ENCODE measurements at regions not wholly inside any gene's neighbourhood (a gene's known extent, or its start where the extent isn't known, plus 50 kb on each side); places are given as distances from the start of the nearest gene placed in this dataset.

DNA sequence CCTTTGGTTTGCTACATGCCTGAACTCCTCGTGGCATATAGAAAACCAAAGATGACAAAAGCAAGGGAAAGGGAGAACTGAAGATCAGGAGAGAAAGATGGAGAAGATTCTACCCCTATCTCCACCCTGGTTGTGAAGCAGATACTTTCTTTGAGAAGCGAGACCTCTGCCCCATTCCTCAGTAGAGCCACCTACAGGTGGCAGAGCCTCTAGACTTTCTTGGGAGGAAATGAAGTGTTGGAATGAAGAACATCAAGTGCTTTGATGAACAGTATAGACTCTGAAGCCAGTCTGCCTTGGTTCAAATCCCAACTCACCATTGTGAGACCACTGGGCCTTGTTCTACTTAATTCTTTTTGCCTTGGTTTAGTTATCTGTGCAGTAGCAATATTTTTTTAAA, 348.8 kb upstream of the ETAA1 start:
- no peaks in the 10 kb centered on the region for H3K27me3 ChIP-seq
- WGBS, result 92% methylated on average over 2 of the region's 2 CpGs
- no peak for TF ChIP-seq POLR2A (IDR thresholded peaks at IDR 0.05; ENCODE audit: low read depth)
- TF ChIP-seq, protein P1, sequence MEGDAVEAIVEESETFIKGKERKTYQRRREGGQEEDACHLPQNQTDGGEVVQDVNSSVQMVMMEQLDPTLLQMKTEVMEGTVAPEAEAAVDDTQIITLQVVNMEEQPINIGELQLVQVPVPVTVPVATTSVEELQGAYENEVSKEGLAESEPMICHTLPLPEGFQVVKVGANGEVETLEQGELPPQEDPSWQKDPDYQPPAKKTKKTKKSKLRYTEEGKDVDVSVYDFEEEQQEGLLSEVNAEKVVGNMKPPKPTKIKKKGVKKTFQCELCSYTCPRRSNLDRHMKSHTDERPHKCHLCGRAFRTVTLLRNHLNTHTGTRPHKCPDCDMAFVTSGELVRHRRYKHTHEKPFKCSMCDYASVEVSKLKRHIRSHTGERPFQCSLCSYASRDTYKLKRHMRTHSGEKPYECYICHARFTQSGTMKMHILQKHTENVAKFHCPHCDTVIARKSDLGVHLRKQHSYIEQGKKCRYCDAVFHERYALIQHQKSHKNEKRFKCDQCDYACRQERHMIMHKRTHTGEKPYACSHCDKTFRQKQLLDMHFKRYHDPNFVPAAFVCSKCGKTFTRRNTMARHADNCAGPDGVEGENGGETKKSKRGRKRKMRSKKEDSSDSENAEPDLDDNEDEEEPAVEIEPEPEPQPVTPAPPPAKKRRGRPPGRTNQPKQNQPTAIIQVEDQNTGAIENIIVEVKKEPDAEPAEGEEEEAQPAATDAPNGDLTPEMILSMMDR (IDR thresholded peaks at IDR 0.05), result no peak
- no peak for TF ChIP-seq EP300 (IDR thresholded peaks at IDR 0.05)
- no peak for TF ChIP-seq POLR2AphosphoS5 (IDR thresholded peaks at IDR 0.05)
- DNase-seq (ENCODE audit: extremely low spot score), result no peak
- H3K4me1 ChIP-seq, result peaks cover 0 to 13% (median 11%) of the 10 kb centered on the region in 4 donors
- intact Hi-C loops (cut with DNase I), result no loop called here
- H3K4me3 ChIP-seq, result no peak overlapping the region
- no peak overlapping the region for H3K27ac ChIP-seq (replicated peaks in 1 of 4)
- no peaks in the 10 kb centered on the region for H3K9me3 ChIP-seq
- H3K36me3 ChIP-seq, result no peaks in the 10 kb centered on the region

- no peaks in the 10 kb centered on the region for H3K27me3 ChIP-seq
- H3K36me3 ChIP-seq, result no peaks in the 10 kb centered on the region
- 69% methylated on average over 3 of the region's 3 CpGs for WGBS
- no peaks in the 10 kb centered on the region for H3K9me3 ChIP-seq
- H3K4me3 ChIP-seq, result no peak overlapping the region
- peaks cover 0 to 24% (median 20%) of the 10 kb centered on the region in 4 donors for H3K4me1 ChIP-seq
- no peak for DNase-seq (ENCODE audit: extremely low spot score)
- no peak overlapping the region for H3K27ac ChIP-seq (replicated peaks in 1 of 4)
- intact Hi-C loops (cut with DNase I), result no loop called here
- TF ChIP-seq POLR2A (IDR thresholded peaks at IDR 0.05; ENCODE audit: low read depth), result no peak
- TF ChIP-seq EP300 (IDR thresholded peaks at IDR 0.05), result no peak
- TF ChIP-seq, protein P1 (IDR thresholded peaks at IDR 0.05), result no peak
- no peak for TF ChIP-seq POLR2AphosphoS5 (IDR thresholded peaks at IDR 0.05)
Observed at GRCh38 chr2:67050622-67051021, 346.5 kb upstream of the ETAA1 start.

GRCh38 chr2:67054728-67055127, 342.4 kb upstream of the ETAA1 start:
- TF ChIP-seq POLR2AphosphoS5 (IDR thresholded peaks at IDR 0.05) (no peak), POLR2A (IDR thresholded peaks at IDR 0.05; ENCODE audit: low read depth) (no peak), EP300 (IDR thresholded peaks at IDR 0.05) (no peak)
- TF ChIP-seq, protein P1 (IDR thresholded peaks at IDR 0.05), result no peak
- intact Hi-C loops (cut with DNase I), result no loop called here
- no peaks in the 10 kb centered on the region for H3K36me3 ChIP-seq
- no peaks in the 10 kb centered on the region for H3K27me3 ChIP-seq
- H3K9me3 ChIP-seq, result no peaks in the 10 kb centered on the region
- WGBS, result 59% methylated on average over 3 of the region's 3 CpGs
- peaks cover 0 to 26% (median 14%) of the 10 kb centered on the region in 4 donors for H3K4me1 ChIP-seq
- no peak overlapping the region for H3K4me3 ChIP-seq
- no peak overlapping the region for H3K27ac ChIP-seq (replicated peaks in 1 of 4)
- DNase-seq (ENCODE audit: extremely low spot score), result peak; percentile 39

DNA sequence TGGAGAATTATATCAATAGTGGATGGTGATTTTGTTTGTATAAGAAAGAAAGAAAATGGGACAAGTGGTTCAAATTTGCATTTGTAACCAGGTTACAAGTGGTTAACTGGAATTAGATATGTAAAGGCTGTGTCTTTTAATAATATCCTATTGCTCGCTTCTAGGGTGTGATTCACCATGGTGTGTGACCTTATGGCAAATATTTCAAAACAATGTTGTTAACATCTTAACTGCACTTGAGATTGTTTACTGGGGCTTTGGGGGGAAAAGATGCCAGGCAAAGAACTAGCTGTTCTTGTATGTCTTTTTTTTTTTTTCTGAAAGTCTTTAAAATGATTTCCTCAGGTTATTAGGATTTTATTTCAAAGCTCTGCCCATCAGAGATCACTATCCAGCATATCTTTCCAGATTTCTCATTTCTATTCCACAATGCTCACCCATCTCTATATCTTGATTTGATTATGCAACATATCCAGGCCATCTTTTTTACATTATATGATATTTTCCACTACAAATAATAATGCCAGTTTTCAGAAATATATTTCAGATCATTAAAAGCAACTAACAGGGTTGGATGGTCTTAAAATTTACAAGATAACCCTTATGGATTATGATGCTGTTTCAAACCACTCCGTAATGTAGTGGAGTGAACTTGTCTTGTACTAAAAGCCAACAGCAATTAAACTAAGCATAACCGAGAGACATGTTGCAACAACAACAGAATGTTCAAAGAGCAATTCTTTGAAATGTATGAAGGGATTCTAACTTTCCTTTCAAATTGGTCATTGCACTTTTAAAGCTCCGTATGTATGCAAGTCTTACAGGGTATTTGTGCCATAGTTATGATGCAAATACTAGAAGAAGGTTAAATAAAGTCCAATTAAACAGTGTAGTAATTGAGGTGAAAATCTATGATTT, 341.5 kb upstream of the ETAA1 start:
- no peak for TF ChIP-seq EP300 (IDR thresholded peaks at IDR 0.05)
- TF ChIP-seq POLR2AphosphoS5 (IDR thresholded peaks at IDR 0.05), result no peak
- no peak for TF ChIP-seq POLR2A (IDR thresholded peaks at IDR 0.05; ENCODE audit: low read depth)
- TF ChIP-seq, protein P1 (IDR thresholded peaks at IDR 0.05), result no peak
- intact Hi-C loops (cut with DNase I), result no loop called here
- Histone ChIP-seq H3K36me3 (no peaks in the 10 kb centered on the region), H3K27me3 (no peaks in the 10 kb centered on the region), H3K4me3 (no peak overlapping the region), H3K27ac (replicated peaks in 1 of 4) (no peak overlapping the region), H3K4me1 (peaks cover 0 to 26% (median 14%) of the 10 kb centered on the region in 4 donors), H3K9me3 (no peaks in the 10 kb centered on the region)
- 86% methylated on average over 4 of the region's 4 CpGs for WGBS
- no peak for DNase-seq (ENCODE audit: extremely low spot score)

Data from esophagus muscularis mucosa (tissue), 4 donors.